ENCODE measurements at regions not wholly inside any gene's neighbourhood (a gene's known extent, or its start where the extent isn't known, plus 50 kb on each side); places are given as distances from the start of the nearest gene placed in this dataset.

DNA sequence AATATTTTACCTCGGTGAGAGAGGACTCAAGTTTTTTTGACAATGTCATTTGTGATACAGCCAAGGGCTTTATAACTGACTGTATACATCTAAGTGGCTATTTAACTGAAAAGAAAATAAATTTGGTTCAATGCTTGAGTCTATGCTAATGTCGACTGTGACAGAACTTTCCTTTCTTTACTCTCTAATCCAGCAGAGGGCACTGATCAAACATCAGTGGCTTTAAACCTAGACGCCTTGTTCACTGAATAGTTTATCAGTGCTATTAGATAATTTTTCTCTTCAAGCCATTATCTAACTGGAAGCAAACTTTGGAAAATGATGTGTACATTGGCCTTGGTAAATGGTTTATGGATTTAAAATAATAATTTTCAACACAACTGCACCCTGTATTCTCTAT, 285.1 kb downstream of the CHL1 start:
- Histone ChIP-seq H3K4me1 (no peaks in the 10 kb centered on the region), H3K27ac (no peak overlapping the region), H3K9me3 (peaks cover 0 to 7% (median 0%) of the 10 kb centered on the region in 4 donors), H3K4me3 (no peak overlapping the region), H3K36me3 (no peaks in the 10 kb centered on the region), H3K27me3 (no peaks in the 10 kb centered on the region)
- WGBS, 2 donors: 39 to 55% methylated on average over 3 of the region's 3 CpGs
- TF ChIP-seq, protein P1, sequence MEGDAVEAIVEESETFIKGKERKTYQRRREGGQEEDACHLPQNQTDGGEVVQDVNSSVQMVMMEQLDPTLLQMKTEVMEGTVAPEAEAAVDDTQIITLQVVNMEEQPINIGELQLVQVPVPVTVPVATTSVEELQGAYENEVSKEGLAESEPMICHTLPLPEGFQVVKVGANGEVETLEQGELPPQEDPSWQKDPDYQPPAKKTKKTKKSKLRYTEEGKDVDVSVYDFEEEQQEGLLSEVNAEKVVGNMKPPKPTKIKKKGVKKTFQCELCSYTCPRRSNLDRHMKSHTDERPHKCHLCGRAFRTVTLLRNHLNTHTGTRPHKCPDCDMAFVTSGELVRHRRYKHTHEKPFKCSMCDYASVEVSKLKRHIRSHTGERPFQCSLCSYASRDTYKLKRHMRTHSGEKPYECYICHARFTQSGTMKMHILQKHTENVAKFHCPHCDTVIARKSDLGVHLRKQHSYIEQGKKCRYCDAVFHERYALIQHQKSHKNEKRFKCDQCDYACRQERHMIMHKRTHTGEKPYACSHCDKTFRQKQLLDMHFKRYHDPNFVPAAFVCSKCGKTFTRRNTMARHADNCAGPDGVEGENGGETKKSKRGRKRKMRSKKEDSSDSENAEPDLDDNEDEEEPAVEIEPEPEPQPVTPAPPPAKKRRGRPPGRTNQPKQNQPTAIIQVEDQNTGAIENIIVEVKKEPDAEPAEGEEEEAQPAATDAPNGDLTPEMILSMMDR (IDR thresholded peaks at IDR 0.05): no peak
- TF ChIP-seq POLR2AphosphoS5 (IDR thresholded peaks at IDR 0.05) (no peak), POLR2A (IDR thresholded peaks at IDR 0.05) (no peak)
- intact Hi-C loops (cut with DNase I): no loop called here
- no peak for DNase-seq

DNA sequence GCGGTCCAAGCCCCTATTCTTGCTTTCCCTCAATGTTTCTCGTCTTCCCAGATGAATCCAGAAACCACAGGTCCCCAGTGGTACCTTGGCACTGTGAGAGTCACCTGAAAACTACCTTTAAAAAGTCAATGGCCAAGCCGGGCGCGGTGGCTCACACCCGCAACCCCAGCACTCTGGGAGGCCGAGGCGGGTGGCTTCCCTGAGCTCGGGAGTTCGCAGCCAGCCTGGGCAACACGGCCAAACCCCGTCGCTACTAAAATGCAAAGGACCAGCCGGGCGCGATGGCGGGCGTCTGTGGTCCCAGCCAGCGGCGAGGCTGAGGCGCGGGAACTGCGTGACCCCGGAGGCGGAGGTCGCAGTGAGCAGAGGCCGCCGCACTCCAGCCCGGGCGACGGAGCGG, 285.9 kb downstream of the CHL1 start:
- Histone ChIP-seq H3K4me3 (no peak overlapping the region), H3K27me3 (no peaks in the 10 kb centered on the region), H3K9me3 (peaks cover 0 to 7% (median 0%) of the 10 kb centered on the region in 4 donors), H3K27ac (no peak overlapping the region), H3K36me3 (no peaks in the 10 kb centered on the region), H3K4me1 (no peaks in the 10 kb centered on the region)
- intact Hi-C loops (cut with DNase I): no loop called here
- TF ChIP-seq POLR2AphosphoS5 (IDR thresholded peaks at IDR 0.05): no peak
- TF ChIP-seq, protein P1 (IDR thresholded peaks at IDR 0.05): no peak
- no peak for TF ChIP-seq EP300 (IDR thresholded peaks at IDR 0.05)
- no peak for TF ChIP-seq POLR2A (IDR thresholded peaks at IDR 0.05)
- 88 to 93% methylated on average over 32 of the region's 32 CpGs for WGBS, 2 donors
- DNase-seq: no peak

GRCh38 chr3:484341-484740, 287.8 kb downstream of the CHL1 start:
- Histone ChIP-seq H3K4me1 (no peaks in the 10 kb centered on the region), H3K27me3 (no peaks in the 10 kb centered on the region), H3K27ac (no peak overlapping the region), H3K36me3 (no peaks in the 10 kb centered on the region), H3K4me3 (no peak overlapping the region), H3K9me3 (no peaks in the 10 kb centered on the region)
- intact Hi-C loops (cut with DNase I): no loop called here
- 80 to 81% methylated on average over 2 of the region's 2 CpGs for WGBS, 2 donors
- no peak for DNase-seq
- TF ChIP-seq POLR2AphosphoS5 (IDR thresholded peaks at IDR 0.05): no peak
- TF ChIP-seq EP300 (IDR thresholded peaks at IDR 0.05): no peak
- TF ChIP-seq POLR2A (IDR thresholded peaks at IDR 0.05): no peak
- TF ChIP-seq, protein P1 (IDR thresholded peaks at IDR 0.05): no peak

- no peaks in the 10 kb centered on the region for H3K9me3 ChIP-seq
- no peak overlapping the region for H3K4me3 ChIP-seq
- H3K27me3 ChIP-seq: no peaks in the 10 kb centered on the region
- no peaks in the 10 kb centered on the region for H3K36me3 ChIP-seq
- 42 to 86% methylated on average over 2 of the region's 2 CpGs for WGBS, 2 donors
- TF ChIP-seq POLR2A (IDR thresholded peaks at IDR 0.05) (no peak), POLR2AphosphoS5 (IDR thresholded peaks at IDR 0.05) (no peak), EP300 (IDR thresholded peaks at IDR 0.05) (no peak)
- TF ChIP-seq, protein P1 (IDR thresholded peaks at IDR 0.05): no peak
- no peak overlapping the region for H3K27ac ChIP-seq
- H3K4me1 ChIP-seq: peaks cover 0 to 2% (median 0%) of the 10 kb centered on the region in 4 donors
- intact Hi-C loops (cut with DNase I): no loop called here
- DNase-seq: no peak
Observed at GRCh38 chr3:487614-488013, 291.1 kb downstream of the CHL1 start.

- TF ChIP-seq, protein P1 (IDR thresholded peaks at IDR 0.05): no peak
- TF ChIP-seq POLR2AphosphoS5 (IDR thresholded peaks at IDR 0.05): no peak
- no peak for TF ChIP-seq EP300 (IDR thresholded peaks at IDR 0.05)
- TF ChIP-seq POLR2A (IDR thresholded peaks at IDR 0.05): no peak
- intact Hi-C loops (cut with DNase I): no loop called here
- H3K27me3 ChIP-seq: no peaks in the 10 kb centered on the region
- H3K9me3 ChIP-seq: no peaks in the 10 kb centered on the region
- H3K27ac ChIP-seq: no peak overlapping the region
- 57 to 59% methylated on average over 3 of the region's 3 CpGs for WGBS, 2 donors
- no peak overlapping the region for H3K4me3 ChIP-seq
- no peak for DNase-seq
- peaks cover 0 to 4% (median 0%) of the 10 kb centered on the region in 4 donors for H3K4me1 ChIP-seq
- no peaks in the 10 kb centered on the region for H3K36me3 ChIP-seq
Observed at GRCh38 chr3:492586-493316, 296.2 kb downstream of the CHL1 start.

All from sigmoid colon (tissue), 6 donors.